Mesendoderm (in vitro differentiated cells): ENCODE measurements at regions not wholly inside any gene's neighbourhood (a gene's known extent, or its start where the extent isn't known, plus 50 kb on each side); places are given as distances from the start of the nearest gene placed in this dataset.
A peak's percentile ranks its signal among the peaks of the same experiment; 100 is the strongest.

Experiments used
- DNase-seq: peaks from one replicate; pipeline ENCODE4 v3.0.0; 2013
- H2AK5ac ChIP-seq: 2 replicates; pipeline ENCODE4 v1.6.1; 2013; ENCODE audit warnings: low read length, inconsistent platforms
- H2BK120ac ChIP-seq: 2 replicates; pipeline ENCODE4 v1.6.1; 2013; ENCODE audit warnings: low read depth, mild to moderate bottlenecking, low read length, moderate library complexity, mixed read lengths
- H2BK15ac ChIP-seq: replicated peaks from 2 replicates; pipeline ENCODE4 v1.6.1; 2013; ENCODE audit warnings: low read depth, mild to moderate bottlenecking, moderate library complexity
- H2BK5ac ChIP-seq: 2 replicates; pipeline ENCODE4 v1.6.1; 2013; ENCODE audit warnings: low read length, inconsistent platforms
- H3K18ac ChIP-seq: 2 replicates; pipeline ENCODE4 v1.6.1; 2013; ENCODE audit warnings: mild to moderate bottlenecking, low read length, mixed read lengths
- H3K23ac ChIP-seq: one replicate; pipeline ENCODE4 v1.6.1; 2013; ENCODE audit warnings: low read length
- H3K27ac ChIP-seq: 2 replicates; pipeline ENCODE4 v1.5.1; 2013; ENCODE audit warnings: low read depth, mild to moderate bottlenecking, inconsistent platforms, low read length, moderate library complexity
- H3K27me3 ChIP-seq: 2 replicates; pipeline ENCODE4 v1.6.1; 2013; ENCODE audit warnings: low read length, control low read depth, mild to moderate bottlenecking, inconsistent platforms; ENCODE audit not compliant: insufficient read depth, poor library complexity
- H3K36me3 ChIP-seq: 2 replicates; pipeline ENCODE4 v1.6.1; 2013; ENCODE audit warnings: low read length, inconsistent platforms; ENCODE audit not compliant: control insufficient read depth, insufficient read depth
- H3K4ac ChIP-seq: one replicate; pipeline ENCODE4 v1.6.1; 2013; ENCODE audit warnings: low read depth, mild to moderate bottlenecking, low read length, moderate library complexity
- H3K4me1 ChIP-seq: 2 replicates; pipeline ENCODE4 v1.6.1; 2013; ENCODE audit warnings: low read depth, low read length, inconsistent platforms; ENCODE audit not compliant: control insufficient read depth
- H3K4me2 ChIP-seq: 2 replicates; pipeline ENCODE4 v1.6.1; 2013; ENCODE audit warnings: low read length
- H3K4me3 ChIP-seq: 2 replicates; pipeline ENCODE4 v1.5.1; 2013; ENCODE audit warnings: mild to moderate bottlenecking, low read length
- H3K56ac ChIP-seq: one replicate; pipeline ENCODE4 v1.6.1; 2013; ENCODE audit warnings: low read length
- H3K79me1 ChIP-seq: 2 replicates; pipeline ENCODE4 v1.6.1; 2013; ENCODE audit warnings: low read length, inconsistent platforms
- H3K79me2 ChIP-seq: 2 replicates; pipeline ENCODE4 v1.6.1; 2013; ENCODE audit warnings: mild to moderate bottlenecking, low read length; ENCODE audit not compliant: control insufficient read depth, insufficient read depth
- H3K9ac ChIP-seq: 2 replicates; pipeline ENCODE4 v1.6.1; 2013; ENCODE audit warnings: low read length, inconsistent platforms
- H4K5ac ChIP-seq: one replicate; pipeline ENCODE4 v1.6.1; 2013; ENCODE audit warnings: low read length
- H4K8ac ChIP-seq: one replicate; pipeline ENCODE4 v1.6.1; 2013; ENCODE audit warnings: low read depth, mild to moderate bottlenecking, control low read depth, low read length, moderate library complexity
- WGBS: extraction: QIAGEN DNeasy Blood & Tissue Kit; methylation state at CpG from one replicate; pipeline ENCODE4 v1.1.7; 2013; ENCODE audit warnings: low lambda C conversion rate, missing lambda C conversion rate; ENCODE audit not compliant: insufficient coverage; ENCODE audit errors: extremely low coverage; 5-methylcytosine and 5-hydroxymethylcytosine counted together

DNA sequence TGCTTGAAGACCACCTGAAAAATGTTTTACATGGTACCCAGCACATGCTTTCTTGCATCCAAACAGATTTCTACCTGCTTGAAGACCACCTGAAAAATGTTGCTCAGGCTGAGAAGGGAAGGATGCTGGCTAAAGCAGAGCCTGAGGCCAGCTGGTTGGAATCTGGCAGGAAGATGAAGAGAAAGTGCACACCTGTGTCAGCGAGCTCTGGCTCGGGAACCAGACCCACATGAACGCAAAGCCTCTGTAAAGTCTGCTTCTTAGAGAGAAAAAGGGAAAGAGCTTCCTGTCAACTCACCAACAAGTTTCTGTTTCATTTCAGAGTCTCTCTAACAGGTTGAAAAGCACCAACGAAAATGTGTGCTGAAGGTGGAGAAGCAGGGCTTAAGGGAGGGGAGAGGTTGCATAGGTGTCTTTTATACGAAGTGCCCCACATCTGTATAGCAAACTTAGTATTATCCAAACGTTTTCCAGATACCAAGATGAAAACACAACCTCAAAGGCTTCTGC lies 226.0 kb downstream of the TOX3 start:
- no peak overlapping the region for H3K56ac ChIP-seq
- no peak overlapping the region for H3K9ac ChIP-seq
- H4K8ac ChIP-seq: no peak overlapping the region
- H3K4me1 ChIP-seq: no peaks in the 10 kb centered on the region
- H2BK120ac ChIP-seq: no peak overlapping the region
- no peaks in the 10 kb centered on the region for H3K79me2 ChIP-seq
- no peak overlapping the region for H3K23ac ChIP-seq
- H3K27me3 ChIP-seq: no peaks in the 10 kb centered on the region
- no peak overlapping the region for H3K27ac ChIP-seq
- no peak overlapping the region for H3K4me2 ChIP-seq
- no peak overlapping the region for H3K4me3 ChIP-seq
- no peaks in the 10 kb centered on the region for H3K79me1 ChIP-seq
- no peaks in the 10 kb centered on the region for H3K36me3 ChIP-seq
- H4K5ac ChIP-seq: no peak overlapping the region
- no CpG with 5 or more reads among the region's 6 CpGs for WGBS
- H2AK5ac ChIP-seq: no peak overlapping the region
- H3K4ac ChIP-seq: no peak overlapping the region
- no peak for DNase-seq
- H2BK5ac ChIP-seq: no peak overlapping the region
- H2BK15ac ChIP-seq: no peak overlapping the region
- no peak overlapping the region for H3K18ac ChIP-seq

DNA sequence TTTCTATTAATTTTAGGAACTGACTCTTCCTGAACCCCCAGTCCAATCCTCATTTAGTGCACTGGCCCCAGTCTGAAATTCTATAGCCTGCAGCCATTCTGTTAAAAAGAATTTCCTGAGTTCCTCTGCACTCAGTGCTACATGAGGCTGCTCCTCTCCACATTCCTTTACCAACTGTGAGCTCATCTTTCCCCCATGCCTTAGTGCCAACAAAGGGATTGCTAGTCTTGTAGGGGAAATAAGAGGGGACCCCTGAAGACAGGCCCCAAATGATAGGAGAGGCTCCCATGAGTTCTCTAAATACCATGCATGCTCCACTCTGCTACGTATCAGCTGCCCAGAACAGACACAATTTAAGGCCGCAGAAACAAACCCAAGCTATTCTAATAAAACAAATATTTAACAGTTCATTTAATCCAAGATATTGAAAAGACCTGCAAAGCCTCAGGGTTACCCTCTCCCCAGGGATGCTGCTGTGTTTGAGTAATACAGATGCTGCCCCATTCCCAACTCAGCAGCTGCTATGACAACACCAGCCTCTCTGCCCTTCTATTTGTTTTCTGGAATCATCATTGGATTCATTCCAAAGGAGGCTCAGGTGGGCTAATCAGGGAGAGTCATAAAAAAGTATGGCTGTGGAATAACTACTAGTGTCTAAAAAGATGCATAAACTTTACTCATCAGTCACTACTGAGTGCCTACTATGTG lies 228.5 kb downstream of the TOX3 start:
- Histone ChIP-seq H3K4me1 (no peaks in the 10 kb centered on the region), H3K9ac (no peak overlapping the region), H4K5ac (no peak overlapping the region), H3K27me3 (no peaks in the 10 kb centered on the region), H3K56ac (no peak overlapping the region), H3K23ac (no peak overlapping the region), H3K36me3 (no peaks in the 10 kb centered on the region), H3K79me1 (no peaks in the 10 kb centered on the region), H2AK5ac (no peak overlapping the region), H3K18ac (no peak overlapping the region), H3K4ac (no peak overlapping the region), H2BK15ac (no peak overlapping the region), H2BK5ac (no peak overlapping the region), H4K8ac (no peak overlapping the region), H3K79me2 (no peaks in the 10 kb centered on the region), H3K27ac (no peak overlapping the region), H3K4me3 (no peak overlapping the region), H2BK120ac (no peak overlapping the region), H3K4me2 (no peak overlapping the region)
- no CpG with 5 or more reads among the region's 2 CpGs for WGBS
- peak; percentile 48 for DNase-seq

DNA sequence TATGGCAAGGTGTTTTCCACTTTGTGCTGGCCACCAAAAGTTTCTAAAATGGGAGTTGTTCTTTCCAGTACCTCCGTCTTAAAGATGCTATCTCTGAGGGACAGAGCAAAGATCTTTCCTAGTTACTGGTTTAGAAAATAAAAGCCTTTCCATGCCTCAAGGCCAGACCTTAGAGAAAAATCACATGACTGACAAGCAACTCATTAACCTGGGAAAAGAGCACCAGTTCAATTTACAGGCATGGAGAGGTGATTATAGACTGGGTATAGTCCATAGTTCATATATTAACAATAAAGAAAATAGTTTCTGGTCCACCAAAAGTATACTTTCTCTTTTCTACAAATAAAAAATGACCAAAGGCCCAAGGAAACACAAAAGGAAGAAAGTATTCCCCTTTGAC lies 230.7 kb downstream of the TOX3 start:
- H3K4ac ChIP-seq: no peak overlapping the region
- no peak overlapping the region for H2BK120ac ChIP-seq
- no peak overlapping the region for H2AK5ac ChIP-seq
- H2BK15ac ChIP-seq: no peak overlapping the region
- no peak overlapping the region for H3K23ac ChIP-seq
- H3K18ac ChIP-seq: no peak overlapping the region
- no peak overlapping the region for H4K8ac ChIP-seq
- H3K79me1 ChIP-seq: no peaks in the 10 kb centered on the region
- H3K79me2 ChIP-seq: no peaks in the 10 kb centered on the region
- no peak overlapping the region for H2BK5ac ChIP-seq
- H3K9ac ChIP-seq: no peak overlapping the region
- H3K27ac ChIP-seq: no peak overlapping the region
- no peak overlapping the region for H3K4me2 ChIP-seq
- H4K5ac ChIP-seq: no peak overlapping the region
- H3K56ac ChIP-seq: no peak overlapping the region
- H3K36me3 ChIP-seq: no peaks in the 10 kb centered on the region
- no peak overlapping the region for H3K4me3 ChIP-seq
- WGBS: no CpG with 5 or more reads among the region's 1 CpG
- no peaks in the 10 kb centered on the region for H3K4me1 ChIP-seq
- no peak for DNase-seq
- no peaks in the 10 kb centered on the region for H3K27me3 ChIP-seq

DNA sequence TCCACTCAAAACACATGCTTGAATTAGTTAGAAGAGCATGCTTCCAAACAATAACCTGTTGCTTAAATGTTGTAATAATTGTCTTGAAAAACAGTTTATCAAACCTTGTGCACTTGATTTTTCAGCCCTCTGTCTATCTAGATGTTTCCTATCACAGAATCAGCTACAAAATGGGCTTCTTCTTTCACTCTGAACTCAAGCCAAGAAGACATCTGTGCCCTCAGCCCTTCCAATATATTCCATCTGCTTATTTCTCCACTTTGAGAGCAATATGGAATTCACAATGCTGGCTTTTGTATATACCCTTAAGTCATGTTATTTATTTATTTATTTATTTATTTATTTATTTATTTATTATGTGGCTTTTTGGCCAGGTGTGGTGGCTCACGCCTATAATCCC lies 234.2 kb downstream of the TOX3 start:
- Histone ChIP-seq H4K5ac (no peak overlapping the region), H3K18ac (no peak overlapping the region), H2BK15ac (no peak overlapping the region), H3K36me3 (no peaks in the 10 kb centered on the region), H2AK5ac (no peak overlapping the region), H3K79me1 (no peaks in the 10 kb centered on the region), H3K4me1 (no peaks in the 10 kb centered on the region), H2BK120ac (no peak overlapping the region), H3K9ac (no peak overlapping the region), H3K56ac (no peak overlapping the region), H3K79me2 (no peaks in the 10 kb centered on the region), H3K4me3 (no peak overlapping the region), H3K4me2 (no peak overlapping the region), H3K23ac (no peak overlapping the region), H3K27me3 (no peaks in the 10 kb centered on the region), H3K27ac (no peak overlapping the region), H3K4ac (no peak overlapping the region), H4K8ac (no peak overlapping the region), H2BK5ac (no peak overlapping the region)
- no peak for DNase-seq
- no CpG with 5 or more reads among the region's 1 CpG for WGBS

DNA sequence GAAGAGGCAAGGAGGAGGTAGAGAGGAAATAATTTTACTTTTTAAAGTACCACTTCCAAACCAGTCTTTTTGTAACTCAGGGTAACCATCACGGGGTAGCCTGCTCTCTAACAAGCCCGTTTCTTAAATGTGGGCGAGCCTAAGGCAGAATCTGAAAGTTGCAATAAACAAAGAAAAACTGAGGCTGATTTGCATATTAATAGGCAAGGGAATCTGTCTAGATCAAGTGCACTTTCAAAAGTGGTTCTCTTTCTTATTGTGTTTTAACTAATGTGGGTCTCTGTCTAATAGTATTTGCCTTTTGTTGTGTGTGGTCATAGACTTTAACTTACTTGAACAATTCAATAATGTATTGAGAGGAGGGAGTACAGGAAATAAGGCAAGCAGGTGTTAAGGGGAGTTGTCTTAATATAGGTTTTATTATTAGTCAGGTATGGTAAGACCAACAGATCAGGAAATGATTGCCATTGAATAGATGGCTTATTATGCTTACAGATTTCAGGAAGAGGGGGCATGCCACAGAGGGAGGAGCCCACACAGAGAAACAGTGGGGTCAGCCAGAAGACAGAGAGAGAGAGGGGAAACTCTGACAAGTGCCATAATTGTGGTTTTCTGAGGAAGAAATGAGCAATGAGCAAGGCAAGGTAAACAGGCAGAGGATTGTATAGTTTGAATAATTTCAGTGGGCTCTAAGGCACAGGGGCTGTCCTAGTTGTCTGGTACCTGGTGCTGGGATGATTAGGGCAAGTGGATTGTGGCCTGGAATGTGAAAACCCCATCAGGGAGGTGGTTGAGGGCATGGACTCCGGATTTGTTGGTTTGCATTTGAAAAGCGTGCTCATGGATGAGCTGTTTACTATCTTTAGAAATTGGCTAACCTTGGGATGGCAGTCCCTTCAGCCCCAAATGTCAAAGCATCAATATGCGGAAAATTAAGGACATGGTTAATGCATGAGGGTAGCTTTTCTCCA lies 237.2 kb downstream of the TOX3 start:
- Histone ChIP-seq H3K27me3 (no peaks in the 10 kb centered on the region), H3K4me1 (no peaks in the 10 kb centered on the region), H2BK15ac (no peak overlapping the region), H2BK120ac (no peak overlapping the region), H3K4me3 (no peak overlapping the region), H4K5ac (no peak overlapping the region), H3K79me1 (no peaks in the 10 kb centered on the region), H3K27ac (no peak overlapping the region), H3K4me2 (no peak overlapping the region), H3K79me2 (no peaks in the 10 kb centered on the region), H3K4ac (no peak overlapping the region), H3K9ac (no peak overlapping the region), H3K56ac (no peak overlapping the region), H2AK5ac (no peak overlapping the region), H3K36me3 (no peaks in the 10 kb centered on the region), H3K18ac (no peak overlapping the region), H2BK5ac (no peak overlapping the region), H3K23ac (no peak overlapping the region), H4K8ac (no peak overlapping the region)
- no CpG with 5 or more reads among the region's 6 CpGs for WGBS
- DNase-seq: no peak
